SK-N-DZ (cell line): ENCODE measurements at regions not wholly inside any gene's neighbourhood (a gene's known extent, or its start where the extent isn't known, plus 50 kb on each side); places are given as distances from the start of the nearest gene placed in this dataset.

ENCODE experiments used
- DNase-seq: peaks from one replicate; pipeline ENCODE4 v3.0.0-alpha.2; 2015; ENCODE audit warnings: low spot score

DNA sequence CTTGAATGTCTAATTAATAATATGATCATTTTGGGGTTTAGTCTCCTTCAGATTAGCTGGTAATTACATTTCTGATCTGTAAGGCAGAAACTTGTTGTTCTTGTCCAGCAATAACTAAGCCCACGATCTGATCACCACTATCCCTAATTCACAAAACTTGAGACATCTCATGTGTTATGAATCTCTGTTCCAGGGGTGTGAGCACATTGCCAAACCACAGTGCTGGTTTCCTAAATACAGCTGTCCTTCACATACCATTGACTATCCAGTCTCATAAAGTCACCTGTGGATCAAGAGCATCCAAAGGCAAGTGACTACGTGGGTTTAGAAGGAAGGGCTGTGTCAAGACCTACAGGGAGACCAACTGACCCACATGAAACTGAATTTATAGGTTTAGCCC lies 134.1 kb upstream of the PRLR start:
- no peak for DNase-seq

- DNase-seq, result no peak
These were observed 133.2 kb upstream of the PRLR start for GRCh38 chr5:35363387-35363965.

DNA sequence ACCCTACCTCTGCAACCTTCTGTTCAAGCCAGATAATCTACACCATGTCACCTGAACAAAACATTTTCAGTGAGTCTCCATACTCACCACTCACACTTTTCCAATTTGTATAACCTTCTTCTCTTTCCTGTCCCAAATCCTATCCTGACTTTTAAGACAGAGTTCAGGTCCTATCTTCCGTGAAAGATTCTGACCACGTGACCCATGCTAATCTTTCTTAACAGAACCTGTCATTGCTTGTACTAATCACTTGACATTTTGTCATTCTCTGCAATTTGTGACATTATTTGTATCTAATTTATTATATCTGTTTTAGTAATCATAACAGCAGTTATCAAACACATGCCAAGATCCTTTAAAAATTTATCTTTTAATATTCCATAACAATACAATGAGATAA lies 132.5 kb upstream of the PRLR start:
- DNase-seq, result no peak

- DNase-seq, result no peak
These were observed 130.4 kb upstream of the PRLR start for GRCh38 chr5:35360671-35361070.

DNA sequence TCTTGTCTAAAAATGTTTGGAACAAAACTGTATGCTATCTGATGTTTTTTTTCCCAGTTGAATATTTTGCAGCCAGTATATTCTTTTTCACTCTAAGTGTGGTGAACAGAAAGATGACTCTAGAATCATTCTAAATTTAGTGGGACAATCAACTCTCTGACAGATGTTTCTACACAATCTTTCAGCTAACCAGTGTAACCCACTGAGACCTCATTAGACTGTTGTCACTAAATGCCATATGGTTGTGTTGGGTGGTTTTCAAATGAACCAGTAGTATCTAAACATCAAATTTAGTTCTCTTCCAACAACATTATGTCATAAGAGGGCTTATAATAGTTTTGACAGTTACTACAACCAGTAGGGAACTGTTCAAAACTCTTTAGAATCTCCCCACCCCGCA lies 129.6 kb upstream of the PRLR start:
- DNase-seq, result no peak

DNA sequence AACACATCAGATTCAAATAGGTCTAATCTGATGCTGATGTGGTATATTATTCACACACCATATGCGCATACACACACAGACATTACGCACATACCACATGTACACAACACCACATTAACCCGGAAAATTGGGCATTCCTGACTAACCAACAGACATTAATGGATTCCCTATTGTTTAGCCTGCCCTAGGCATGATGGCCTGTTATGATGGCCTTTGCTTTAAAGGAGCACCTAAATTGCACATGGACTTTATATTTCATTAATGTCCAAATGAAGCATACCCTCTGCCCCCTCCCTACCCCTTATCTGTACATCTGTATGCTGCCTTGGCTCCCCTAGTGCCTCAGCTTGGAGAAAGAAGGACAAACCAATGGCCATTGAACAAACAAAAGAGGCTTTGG lies 127.7 kb upstream of the PRLR start:
- DNase-seq, result no peak

GRCh38 chr5:35356725-35357124 lies 126.4 kb upstream of the PRLR start:
- no peak for DNase-seq

- no peak for DNase-seq
These were observed 124.5 kb upstream of the PRLR start for GRCh38 chr5:35354751-35355150.

GRCh38 chr5:35345222-35345621 lies 114.9 kb upstream of the PRLR start:
- DNase-seq, result peak; percentile 56

- DNase-seq, result no peak
These were observed 112.4 kb upstream of the PRLR start for GRCh38 chr5:35342664-35343063.

- DNase-seq, result no peak
These were observed 110.9 kb upstream of the PRLR start for GRCh38 chr5:35341189-35341588.

- DNase-seq, result no peak
These were observed 109.4 kb upstream of the PRLR start for GRCh38 chr5:35339616-35340100.

- no peak for DNase-seq
These were observed 108.7 kb upstream of the PRLR start for GRCh38 chr5:35339006-35339405.

DNA sequence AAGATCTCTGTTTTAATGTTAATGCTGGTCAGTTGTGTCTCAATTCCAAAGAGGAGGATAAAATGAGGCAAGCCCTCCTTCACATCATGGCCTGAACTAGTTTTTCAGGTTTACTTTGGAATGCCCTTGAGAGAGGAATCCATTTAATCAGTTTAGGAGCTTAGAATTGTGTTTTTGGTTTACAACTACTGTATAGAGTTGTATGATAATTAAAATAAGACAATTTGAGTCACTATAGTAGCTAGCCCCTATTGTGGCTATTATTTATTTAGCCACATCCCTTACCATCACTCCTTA lies 107.8 kb upstream of the PRLR start:
- no peak for DNase-seq

GRCh38 chr5:35337340-35338156 lies 107.3 kb upstream of the PRLR start:
- no peak for DNase-seq

DNA sequence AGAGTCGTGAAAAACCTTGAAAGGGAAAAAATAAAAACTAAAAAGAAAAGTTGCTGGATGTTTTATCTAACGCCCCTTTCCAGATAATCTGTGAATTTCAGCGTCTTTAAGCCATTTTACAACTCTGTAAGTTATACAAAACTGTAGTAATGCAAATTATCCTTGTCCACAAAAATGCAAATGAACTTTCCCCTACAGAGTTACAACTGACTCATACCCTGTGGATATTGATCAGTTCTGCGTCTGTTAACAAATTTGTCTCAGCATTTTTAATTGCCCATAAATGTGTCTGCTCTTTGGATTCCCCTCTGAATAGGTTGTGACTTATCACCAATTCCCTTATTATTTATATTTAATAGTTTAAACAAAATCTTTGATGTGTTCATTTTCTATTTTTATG lies 105.9 kb upstream of the PRLR start:
- no peak for DNase-seq

- DNase-seq, result no peak
These were observed 105.5 kb upstream of the PRLR start for GRCh38 chr5:35335752-35336151.

DNA sequence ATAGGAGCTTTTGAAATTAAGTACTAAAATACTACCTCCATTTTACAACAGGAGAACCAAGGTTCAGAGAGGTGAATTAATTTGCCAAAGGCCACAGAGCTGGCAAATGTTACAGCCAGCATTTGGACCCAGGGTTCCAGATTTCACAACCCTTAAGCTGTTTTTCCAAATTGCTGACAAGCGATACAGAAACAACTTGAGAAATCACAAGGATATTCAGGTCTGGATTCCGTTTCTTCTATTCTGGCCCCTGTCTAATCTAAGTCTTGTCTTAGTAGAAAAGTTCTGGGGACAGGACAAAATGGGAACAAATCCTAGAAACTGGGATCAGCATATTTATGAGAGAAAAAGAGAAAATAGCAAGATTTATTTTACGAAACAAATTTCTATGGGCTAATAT lies 103.1 kb upstream of the PRLR start:
- no peak for DNase-seq

DNA sequence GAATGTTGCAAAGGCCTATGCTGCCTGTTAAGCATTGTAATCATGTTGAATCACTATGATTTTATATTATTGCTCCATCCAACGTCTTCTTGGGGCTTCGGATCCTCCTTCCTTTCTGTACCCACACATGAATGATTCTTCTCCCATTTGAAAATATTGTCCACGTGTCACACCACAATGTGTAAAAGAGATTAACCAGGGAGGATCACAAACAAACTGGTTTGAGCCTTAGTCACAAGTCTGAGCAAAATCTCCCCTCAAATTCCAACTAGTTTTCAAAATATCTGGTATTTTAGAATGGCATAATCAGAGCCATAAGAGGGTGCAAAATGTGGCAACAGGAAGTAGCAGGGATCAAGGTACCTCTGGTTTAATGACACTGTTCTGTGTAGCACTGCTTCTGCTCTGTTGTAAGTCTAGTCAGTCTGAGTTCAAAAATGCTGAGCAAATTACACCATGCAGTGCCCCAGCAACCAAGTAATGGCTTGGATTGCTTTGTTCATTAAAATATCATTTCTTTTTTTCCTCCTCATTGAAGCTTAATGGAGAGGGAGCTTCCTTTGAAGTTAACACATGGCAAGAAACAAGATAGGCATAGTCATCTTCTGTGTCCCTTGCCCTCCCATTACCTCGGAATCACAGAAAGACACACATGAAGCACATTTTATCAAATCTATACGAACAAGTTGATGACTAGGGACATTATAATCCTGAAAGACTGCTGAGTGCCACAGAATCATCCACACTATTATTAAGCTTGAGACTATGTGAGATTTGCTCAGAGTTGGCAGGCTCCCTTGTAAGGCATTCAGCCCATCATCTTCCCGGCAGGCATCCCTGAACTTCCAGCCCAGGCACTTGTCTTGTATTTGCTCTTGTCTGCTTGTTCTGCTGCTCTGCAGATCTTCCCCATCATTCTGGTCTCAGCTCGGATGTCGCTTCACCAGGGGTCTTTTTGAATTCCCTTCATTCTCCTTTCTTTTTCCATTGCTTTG lies 102.0 kb upstream of the PRLR start:
- no peak for DNase-seq

DNA sequence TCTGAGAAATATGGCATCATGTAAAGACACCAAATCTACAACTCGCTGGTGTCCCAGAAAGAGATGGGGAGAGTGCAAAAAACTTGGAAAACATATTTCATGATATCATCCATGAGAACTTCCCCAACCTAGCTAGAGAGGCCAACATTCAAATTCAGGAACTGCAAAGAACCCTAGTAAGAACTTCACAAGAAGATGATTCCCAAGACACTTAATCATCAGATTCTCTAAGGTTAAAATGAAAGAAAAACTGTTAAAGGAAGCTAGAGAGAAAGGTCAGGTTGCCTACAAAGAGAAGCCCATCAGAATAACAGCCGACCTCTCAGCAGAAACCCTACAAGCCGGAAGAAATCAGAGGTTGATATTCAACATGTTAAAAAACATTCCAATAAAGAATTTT lies 95.5 kb upstream of the PRLR start:
- DNase-seq, result no peak

GRCh38 chr5:35324679-35325078 lies 94.4 kb upstream of the PRLR start:
- DNase-seq, result no peak

DNA sequence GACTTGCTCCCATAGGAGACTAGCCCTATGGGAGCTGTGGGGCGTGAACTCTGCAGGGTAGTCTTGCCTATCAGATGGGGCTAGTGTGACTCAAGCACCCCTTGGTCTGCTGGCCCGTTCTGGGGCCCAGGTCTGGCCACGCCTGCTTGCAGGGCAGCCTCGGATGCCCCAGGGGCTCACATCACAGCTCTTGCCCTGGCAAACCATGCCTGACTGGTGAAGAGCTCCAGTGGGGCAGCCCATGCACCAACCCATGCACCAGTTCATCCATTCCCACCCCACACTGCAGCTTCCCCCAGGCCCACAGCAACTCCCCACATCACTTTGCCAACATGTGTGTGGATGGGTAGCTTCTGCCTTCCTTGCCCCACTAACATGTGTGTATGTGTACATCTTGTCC lies 93.9 kb upstream of the PRLR start:
- no peak for DNase-seq
